CD4-positive, alpha-beta T cell treated with Interleukin-4 for 4 hours (primary cell): ENCODE measurements at regions not wholly inside any gene's neighbourhood (a gene's known extent, or its start where the extent isn't known, plus 50 kb on each side); places are given as distances from the start of the nearest gene placed in this dataset.
"Not testable (repeated sequence)": the region's sequence is repeated elsewhere in the genome, so short reads cannot be mapped to it uniquely, and the experiment has no call there.

Source experiments
- DNase-seq: peaks from one replicate; pipeline ENCODE4 v3.0.0-alpha.2; 2020

- DNase-seq: no peak
These were observed 56.1 kb upstream of the TMEM132D start for GRCh38 chr12:129959889-129960288.

DNA sequence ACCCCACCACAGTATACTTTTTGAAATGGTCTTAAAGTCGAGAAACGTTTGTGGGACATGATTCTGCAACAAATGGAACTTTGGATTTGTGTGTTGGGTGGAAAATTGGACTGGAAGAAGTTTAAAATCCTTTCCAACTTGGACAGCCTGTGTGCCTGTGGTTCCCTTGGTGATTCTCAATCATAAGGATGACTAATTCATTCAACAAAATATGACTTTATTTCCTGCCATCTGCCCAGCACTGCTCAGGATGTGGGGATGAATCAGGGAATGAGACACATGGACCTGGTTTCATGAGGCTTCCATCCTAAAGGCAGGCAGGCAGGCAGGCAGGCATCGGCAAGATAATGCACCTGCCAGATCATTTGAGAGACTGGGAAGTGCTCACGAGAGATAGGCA, 57.3 kb upstream of the TMEM132D start:
- DNase-seq: no peak

DNA sequence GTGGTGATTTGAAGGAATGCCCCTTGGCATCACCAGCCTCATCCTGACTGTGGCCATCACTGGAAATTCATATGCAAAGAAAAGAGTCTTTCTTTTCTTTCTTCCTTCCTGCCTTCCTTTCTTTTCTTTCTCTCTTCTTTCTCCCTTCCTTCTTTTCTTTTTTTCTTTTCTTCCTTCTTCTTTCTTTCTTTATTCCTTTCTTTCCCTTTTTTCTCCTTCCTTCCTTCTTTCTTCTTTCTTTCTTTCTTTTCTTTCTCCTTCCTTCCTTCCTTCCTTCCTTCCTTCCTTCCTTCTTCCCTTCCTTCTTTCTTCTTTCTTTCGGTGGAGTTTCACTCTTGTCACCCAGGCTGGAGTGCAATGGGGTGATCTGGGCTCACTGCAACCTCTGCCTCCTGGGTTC, 58.0 kb upstream of the TMEM132D start:
- no peak for DNase-seq

GRCh38 chr12:129964300-129964699, 60.5 kb upstream of the TMEM132D start:
- DNase-seq: no peak

GRCh38 chr12:129964826-129965457, 61.1 kb upstream of the TMEM132D start:
- no peak for DNase-seq

DNA sequence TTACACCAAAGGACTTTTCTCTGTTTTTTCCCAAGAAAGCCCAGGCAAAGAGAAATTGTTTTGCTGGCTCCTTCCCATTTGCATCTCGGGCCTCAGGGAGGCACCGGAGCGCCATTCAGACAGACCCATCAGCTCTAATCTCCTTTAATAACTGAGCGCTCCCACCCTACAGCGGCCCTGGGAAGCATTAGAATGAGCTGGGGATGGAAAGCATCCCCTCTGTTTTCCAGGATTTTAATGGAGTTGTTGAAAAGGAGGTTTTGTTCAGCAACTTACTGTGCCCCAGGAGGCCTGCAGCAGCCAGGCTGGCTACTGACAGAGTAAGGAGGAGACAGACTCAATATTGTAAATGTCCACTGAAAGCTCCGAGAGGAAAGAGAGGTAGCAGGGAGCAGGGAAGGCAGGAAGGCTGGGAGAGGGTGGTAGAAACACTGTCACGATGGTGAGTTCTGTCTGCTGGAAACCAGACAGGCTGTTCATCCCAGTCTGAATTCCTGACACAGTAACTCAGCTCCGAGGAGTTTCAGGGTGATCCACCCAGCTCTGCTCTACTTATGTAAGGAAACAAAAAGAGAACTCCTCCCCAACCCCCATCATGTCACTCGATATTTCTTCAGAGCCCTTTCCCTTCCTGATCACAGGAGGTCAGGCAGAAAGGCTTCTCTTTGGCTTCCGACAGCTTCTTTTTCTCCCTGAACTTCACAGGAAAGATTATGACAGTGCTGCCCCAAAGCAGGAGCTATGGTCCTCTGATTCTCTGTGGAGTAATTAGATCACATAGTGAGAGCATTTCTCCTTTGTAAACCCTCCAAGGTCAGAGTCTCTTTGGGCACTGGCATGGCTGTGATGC, 62.5 kb upstream of the TMEM132D start:
- no peak for DNase-seq

- DNase-seq: no peak
These were observed 67.9 kb upstream of the TMEM132D start for GRCh38 chr12:129971721-129972120.

DNA sequence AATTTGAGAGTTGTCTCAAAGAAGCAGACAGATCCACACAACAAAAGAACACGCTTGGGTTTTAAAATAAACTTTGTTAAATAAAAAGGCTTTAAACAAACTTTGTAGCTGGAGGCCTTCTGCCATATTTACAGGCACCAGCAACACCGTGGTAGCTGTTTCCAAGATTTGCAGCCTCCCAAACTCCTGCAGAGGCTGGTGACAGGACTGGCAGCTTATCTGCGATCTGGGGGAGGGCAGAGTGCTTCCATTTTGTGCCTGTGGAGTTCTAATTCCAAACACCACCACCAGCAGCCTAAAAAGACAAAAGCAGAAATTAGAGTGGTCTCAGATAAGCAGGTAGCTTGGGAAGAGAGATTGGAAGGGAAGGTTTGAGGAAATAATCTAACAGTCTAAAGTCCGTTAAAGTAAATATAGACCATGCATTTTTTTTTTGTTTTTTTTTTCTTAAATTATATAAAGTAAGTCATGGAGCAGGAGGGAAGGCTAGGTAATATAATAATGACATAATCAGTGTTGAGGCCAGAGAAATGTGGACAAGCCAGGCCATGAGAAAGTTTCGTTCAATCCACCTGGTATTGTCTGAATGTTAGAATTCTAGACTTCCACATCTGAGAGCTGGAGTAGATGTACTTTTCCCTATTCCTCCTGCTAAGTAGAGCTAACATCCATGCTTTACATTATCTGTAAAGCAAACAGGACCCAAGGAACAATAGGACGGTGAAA, 69.6 kb upstream of the TMEM132D start:
- no peak for DNase-seq

- DNase-seq: no peak
These were observed 80.3 kb upstream of the TMEM132D start for GRCh38 chr12:129984106-129984505.

GRCh38 chr12:129987841-129988240, 84.0 kb upstream of the TMEM132D start:
- no peak for DNase-seq

GRCh38 chr12:129994634-129995033, 90.8 kb upstream of the TMEM132D start:
- DNase-seq: no peak

DNA sequence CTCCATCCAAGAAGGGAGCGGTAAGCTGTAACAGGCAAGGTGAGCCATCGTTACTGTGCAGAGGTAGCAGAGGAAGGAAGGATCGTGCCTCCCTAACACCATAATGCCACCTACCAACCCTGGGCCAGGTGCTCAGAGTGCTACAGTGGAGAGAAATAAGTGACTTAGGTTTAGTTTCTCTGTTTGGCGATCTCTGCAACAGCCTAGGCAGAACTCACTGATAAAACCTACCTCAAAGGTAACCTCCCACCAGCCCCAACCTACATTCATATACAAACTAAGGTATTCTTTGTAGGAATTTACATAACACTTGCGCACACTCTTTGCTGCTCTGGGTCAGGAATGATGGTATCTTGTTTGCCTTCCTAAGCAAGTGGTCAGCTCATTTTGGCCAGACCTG, 93.4 kb upstream of the TMEM132D start:
- DNase-seq: no peak

DNA sequence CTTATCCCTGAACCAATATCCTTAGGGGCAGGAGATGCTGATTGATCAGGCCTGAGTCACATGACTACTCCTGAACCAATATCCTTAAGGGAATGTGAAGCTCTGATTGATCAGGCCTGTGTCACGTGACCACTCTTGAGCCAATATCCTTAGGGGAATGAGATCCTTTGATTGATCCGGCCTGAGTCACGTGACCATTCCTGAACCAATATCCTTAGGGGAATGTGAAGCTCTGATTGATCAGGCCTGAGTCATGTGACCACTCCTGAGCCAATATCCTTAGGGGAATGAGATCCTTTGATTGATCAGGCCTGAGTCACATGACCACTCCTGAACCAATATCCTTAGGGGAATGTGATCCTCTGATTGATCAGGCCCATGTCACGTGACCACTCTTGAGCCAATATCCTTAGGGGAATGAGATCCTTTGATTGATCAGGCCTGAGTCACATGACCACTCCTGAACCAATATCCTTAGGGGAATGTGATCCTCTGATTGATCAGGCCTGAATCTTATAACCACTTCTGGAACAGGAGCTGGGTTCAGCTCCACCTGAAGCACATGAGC, 100.6 kb upstream of the TMEM132D start:
- not testable (repeated sequence) for DNase-seq

DNA sequence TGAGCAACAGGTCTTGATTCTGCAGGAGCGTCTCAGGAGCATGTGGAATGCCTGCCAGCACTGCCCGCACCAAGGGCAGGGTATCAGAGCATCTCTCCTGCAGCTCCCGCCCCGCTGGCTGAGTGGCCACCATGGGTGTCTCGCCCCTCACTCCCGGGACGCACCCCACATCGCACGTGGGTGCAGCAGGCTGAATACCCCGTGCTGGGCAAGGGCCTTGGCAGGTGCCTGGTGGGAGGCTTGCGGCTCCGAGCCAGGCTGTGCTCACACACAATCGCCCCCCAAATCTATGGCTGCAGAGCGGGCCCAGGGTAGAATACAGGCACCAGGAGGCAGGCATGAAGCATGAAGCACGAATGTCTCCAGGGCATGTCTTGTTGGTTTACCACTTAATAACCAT, 103.9 kb upstream of the TMEM132D start:
- no peak for DNase-seq

- no peak for DNase-seq
These were observed 104.4 kb upstream of the TMEM132D start for GRCh38 chr12:130008241-130008640.

- DNase-seq: no peak
These were observed 106.1 kb upstream of the TMEM132D start for GRCh38 chr12:130009961-130010360.

DNA sequence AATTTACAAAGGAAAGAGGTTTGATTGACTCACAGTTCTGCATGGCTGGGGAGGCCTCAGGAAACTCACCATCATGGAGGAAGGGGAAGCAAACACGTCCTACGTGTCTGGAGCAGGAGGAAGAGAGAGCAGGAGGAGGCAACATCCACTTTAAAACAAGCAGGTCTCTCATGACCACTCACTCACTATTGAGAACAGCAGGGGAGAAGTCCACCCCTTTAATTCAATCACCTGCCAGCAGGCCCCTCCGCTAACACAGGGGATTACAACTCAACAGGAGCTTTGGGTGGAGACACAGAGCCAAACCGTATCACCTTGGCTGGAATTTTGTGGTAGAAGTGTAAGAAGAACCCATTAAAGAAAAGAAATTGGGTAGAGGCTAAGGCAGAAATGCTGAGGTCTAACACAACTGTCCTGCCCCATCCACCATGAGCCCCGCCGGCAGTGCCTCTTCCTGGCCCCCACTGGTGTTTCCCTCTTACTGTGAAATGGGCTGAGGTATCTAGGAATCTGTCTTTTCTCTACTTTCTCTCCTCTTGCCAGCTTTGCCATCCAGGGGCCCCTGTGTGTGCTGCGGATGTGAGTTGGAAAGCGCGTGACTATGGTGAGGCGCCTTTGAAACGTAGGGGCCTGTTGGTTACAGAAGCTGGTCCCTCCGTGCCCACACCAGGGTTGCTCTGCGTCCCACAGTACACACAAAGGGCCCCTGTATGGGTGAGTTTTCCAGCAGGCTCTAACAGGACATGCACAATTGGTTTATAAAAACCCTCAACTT, 108.0 kb upstream of the TMEM132D start:
- no peak for DNase-seq

- DNase-seq: peak; percentile 2
These were observed 110.1 kb upstream of the TMEM132D start for GRCh38 chr12:130013771-130014484.

- DNase-seq: no peak
These were observed 110.6 kb upstream of the TMEM132D start for GRCh38 chr12:130014485-130014807.

- DNase-seq: no peak
These were observed 112.4 kb upstream of the TMEM132D start for GRCh38 chr12:130016194-130016593.

GRCh38 chr12:130016986-130017385, 113.2 kb upstream of the TMEM132D start:
- DNase-seq: no peak
